Fibroblast of mammary gland (primary cell): ENCODE measurements at regions not wholly inside any gene's neighbourhood (a gene's known extent, or its start where the extent isn't known, plus 50 kb on each side); places are given as distances from the start of the nearest gene placed in this dataset.
"Not testable (repeated sequence)": the region's sequence is repeated elsewhere in the genome, so short reads cannot be mapped to it uniquely, and the experiment has no call there.

Experiments used
- DNase-seq: peaks from one replicate; pipeline ENCODE4 v3.0.0-alpha.2; 2010; ENCODE audit warnings: low read depth
- H3K4me3 ChIP-seq: 2 replicates; pipeline ENCODE4 v1.5.1; 2011; ENCODE audit warnings: low read depth, mild to moderate bottlenecking, low read length, moderate library complexity; ENCODE audit not compliant: control insufficient read depth
- CTCF ChIP-seq: conservative IDR thresholded peaks from 2 replicates; pipeline ENCODE4 v1.5.1; 2011; ENCODE audit warnings: low read depth, low read length, inconsistent platforms; ENCODE audit not compliant: control insufficient read depth, insufficient read depth

- no peak overlapping the region for H3K4me3 ChIP-seq
- DNase-seq, result peak; percentile 41
- no peak for TF ChIP-seq CTCF
These were observed 51.6 kb upstream of the CNTLN start for GRCh38 chr9:17083258-17083657.

GRCh38 chr9:17082343-17083064 is 52.3 kb upstream of the CNTLN start:
- no peak overlapping the region for H3K4me3 ChIP-seq
- peak; percentile 12 for TF ChIP-seq CTCF
- DNase-seq, result peak; percentile 45

DNA sequence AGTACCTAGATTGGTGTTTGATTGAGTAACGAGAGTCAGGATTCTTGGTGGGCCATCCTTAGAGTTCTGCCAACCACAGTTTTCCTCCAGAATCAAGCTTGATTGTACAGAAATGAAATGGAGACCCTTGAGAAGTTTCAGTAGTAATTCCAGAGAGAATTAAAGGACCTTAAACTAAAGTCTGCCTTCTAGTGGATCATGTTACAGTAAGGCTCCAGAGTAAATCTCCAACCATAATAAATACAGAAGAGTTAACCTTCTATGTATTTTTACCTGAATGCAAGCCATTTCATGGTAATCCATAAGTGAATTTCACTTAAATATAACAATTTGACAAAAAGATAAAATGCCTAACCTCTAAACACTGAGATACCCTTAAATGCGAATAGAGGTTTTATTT is 53.0 kb upstream of the CNTLN start:
- no peak for DNase-seq
- no peak overlapping the region for H3K4me3 ChIP-seq
- TF ChIP-seq CTCF, result no peak

GRCh38 chr9:17081351-17081750 is 53.5 kb upstream of the CNTLN start:
- no peak for DNase-seq
- no peak for TF ChIP-seq CTCF
- no peak overlapping the region for H3K4me3 ChIP-seq

- no peak overlapping the region for H3K4me3 ChIP-seq
- peak; percentile 40 for DNase-seq
- no peak for TF ChIP-seq CTCF
These were observed 58.9 kb upstream of the CNTLN start for GRCh38 chr9:17075758-17076485.

- no peak for DNase-seq
- no peak for TF ChIP-seq CTCF
- H3K4me3 ChIP-seq, result no peak overlapping the region
These were observed 59.6 kb upstream of the CNTLN start for GRCh38 chr9:17075146-17075757.

DNA sequence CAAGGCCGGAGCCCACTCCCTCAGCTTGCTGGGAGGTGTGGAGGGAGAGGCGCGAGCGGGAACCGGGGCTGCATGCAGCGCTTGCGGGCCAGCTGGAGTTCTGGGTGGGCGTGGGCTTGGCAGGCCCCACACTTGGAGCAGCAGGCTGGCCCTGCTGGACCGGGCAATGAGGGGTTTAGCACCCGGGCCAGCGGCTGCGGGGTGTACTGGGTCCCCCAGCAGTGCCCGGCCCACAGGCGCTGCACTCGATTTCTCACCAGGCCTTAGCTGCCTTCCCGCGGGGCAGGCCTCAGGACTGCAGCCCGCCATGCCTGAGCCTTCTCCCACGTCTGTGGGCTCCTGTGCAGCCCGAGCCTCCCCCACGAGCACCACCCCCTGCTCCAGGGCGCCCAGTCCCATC is 62.3 kb upstream of the CNTLN start:
- DNase-seq, H3K4me3 ChIP-seq: not testable (repeated sequence)
